ENCODE measurements at regions not wholly inside any gene's neighbourhood (a gene's known extent, or its start where the extent isn't known, plus 50 kb on each side); places are given as distances from the start of the nearest gene placed in this dataset.

GRCh38 chr15:70297465-70298058 is 199.8 kb upstream of the TLE3 start:
- Histone ChIP-seq H3K79me2 (ENCODE audit: insufficient read depth, low read depth, low read length) (no peaks in the 10 kb centered on the region), H3K4me2 (ENCODE audit: low read length) (no peak overlapping the region), H2AFZ (ENCODE audit: low read length) (no peak overlapping the region), H3K4me1 (ENCODE audit: insufficient read depth, low read length, poor library complexity, severe bottlenecking) (peaks cover 13% of the 10 kb centered on the region), H3K36me3 (ENCODE audit: insufficient read depth, low read length) (no peaks in the 10 kb centered on the region), H3K4me3 (ENCODE audit: low read depth, low read length, poor library complexity, severe bottlenecking) (no peak overlapping the region), H4K20me1 (ENCODE audit: insufficient read depth, low read length) (no peaks in the 10 kb centered on the region), H3K9me3 (ENCODE audit: low read length) (no peaks in the 10 kb centered on the region), H3K27ac (ENCODE audit: low read depth, low read length, poor library complexity, severe bottlenecking) (no peak overlapping the region), H3K9me2 (ENCODE audit: insufficient read depth, low read length) (no peaks in the 10 kb centered on the region)
- no TSS peak for BruUV-seq (replicated peaks)
- no peak for DNase-seq (ENCODE audit: low spot score)
- CTCF ChIA-PET (ENCODE audit: unreplicated experiment): no interaction called here
- POLR2A ChIA-PET: interaction anchor here (0.6 kb wide), 1 partner anchor 570 kb away, joined by 3 read pairs; no protein-coding TSS in a partner anchor
- TF ChIP-seq EZH2phosphoT487 (IDR thresholded peaks at IDR 0.05; ENCODE audit: borderline replicate concordance, low read depth, low read length) (no peak), CTCF (conservative IDR thresholded peaks at IDR 0.05; ENCODE audit: low read length) (no peak)
- intact Hi-C loops (cut with micrococcal nuclease; ENCODE audit: unreplicated experiment): no loop called here

DNA sequence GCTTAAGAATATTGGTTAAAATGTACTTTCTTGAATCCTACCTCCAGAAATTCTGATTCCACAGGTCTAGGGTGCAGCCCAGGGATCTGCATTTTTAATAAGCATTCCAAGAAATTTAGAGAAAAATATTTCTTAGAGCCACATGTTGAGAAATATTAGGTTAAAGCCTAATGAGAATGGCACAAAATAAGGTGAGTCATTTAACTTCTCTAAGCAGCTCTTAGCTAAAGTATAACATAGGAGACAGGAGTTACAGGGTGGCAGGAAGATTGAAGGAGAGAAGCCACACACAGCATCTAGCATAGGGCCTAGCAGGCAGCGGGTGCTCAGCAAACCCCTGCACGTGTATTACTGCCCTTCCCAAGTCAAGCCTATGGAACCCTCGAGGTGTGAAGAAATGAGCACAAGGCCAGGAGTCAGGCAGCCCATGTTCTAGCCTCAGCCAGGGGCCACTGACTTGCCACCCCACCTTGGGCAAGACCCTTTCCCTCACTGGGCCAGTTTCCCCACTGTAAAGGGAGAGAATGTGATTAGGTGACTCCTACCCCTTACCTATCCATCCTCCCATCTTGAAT is 197.1 kb upstream of the TLE3 start:
- H3K9me3 ChIP-seq (ENCODE audit: low read length): no peaks in the 10 kb centered on the region
- no peak overlapping the region for H2AFZ ChIP-seq (ENCODE audit: low read length)
- intact Hi-C loops (cut with micrococcal nuclease; ENCODE audit: unreplicated experiment): no loop called here
- ChIA-PET POLR2A (no interaction called here), CTCF (ENCODE audit: unreplicated experiment) (no interaction called here)
- H3K4me1 ChIP-seq (ENCODE audit: insufficient read depth, low read length, poor library complexity, severe bottlenecking): no peaks in the 10 kb centered on the region
- DNase-seq (ENCODE audit: low spot score): no peak
- H3K4me3 ChIP-seq (ENCODE audit: low read depth, low read length, poor library complexity, severe bottlenecking): no peak overlapping the region
- H3K4me2 ChIP-seq (ENCODE audit: low read length): no peak overlapping the region
- H4K20me1 ChIP-seq (ENCODE audit: insufficient read depth, low read length): no peaks in the 10 kb centered on the region
- no TSS peak for BruUV-seq (replicated peaks)
- H3K27ac ChIP-seq (ENCODE audit: low read depth, low read length, poor library complexity, severe bottlenecking): no peak overlapping the region
- H3K36me3 ChIP-seq (ENCODE audit: insufficient read depth, low read length): no peaks in the 10 kb centered on the region
- no peaks in the 10 kb centered on the region for H3K79me2 ChIP-seq (ENCODE audit: insufficient read depth, low read depth, low read length)
- TF ChIP-seq EZH2phosphoT487 (IDR thresholded peaks at IDR 0.05; ENCODE audit: borderline replicate concordance, low read depth, low read length) (no peak), CTCF (conservative IDR thresholded peaks at IDR 0.05; ENCODE audit: low read length) (no peak)
- H3K9me2 ChIP-seq (ENCODE audit: insufficient read depth, low read length): no peaks in the 10 kb centered on the region

Data from OCI-LY7 (cell line).